Pulmonary artery endothelial cell (primary cell): ENCODE measurements at regions not wholly inside any gene's neighbourhood (a gene's known extent, or its start where the extent isn't known, plus 50 kb on each side); places are given as distances from the start of the nearest gene placed in this dataset.

Experiments
- DNase-seq: peaks from one replicate; pipeline ENCODE4 v3.0.0-alpha.2; 2011; ENCODE audit warnings: low read depth, low spot score

DNA sequence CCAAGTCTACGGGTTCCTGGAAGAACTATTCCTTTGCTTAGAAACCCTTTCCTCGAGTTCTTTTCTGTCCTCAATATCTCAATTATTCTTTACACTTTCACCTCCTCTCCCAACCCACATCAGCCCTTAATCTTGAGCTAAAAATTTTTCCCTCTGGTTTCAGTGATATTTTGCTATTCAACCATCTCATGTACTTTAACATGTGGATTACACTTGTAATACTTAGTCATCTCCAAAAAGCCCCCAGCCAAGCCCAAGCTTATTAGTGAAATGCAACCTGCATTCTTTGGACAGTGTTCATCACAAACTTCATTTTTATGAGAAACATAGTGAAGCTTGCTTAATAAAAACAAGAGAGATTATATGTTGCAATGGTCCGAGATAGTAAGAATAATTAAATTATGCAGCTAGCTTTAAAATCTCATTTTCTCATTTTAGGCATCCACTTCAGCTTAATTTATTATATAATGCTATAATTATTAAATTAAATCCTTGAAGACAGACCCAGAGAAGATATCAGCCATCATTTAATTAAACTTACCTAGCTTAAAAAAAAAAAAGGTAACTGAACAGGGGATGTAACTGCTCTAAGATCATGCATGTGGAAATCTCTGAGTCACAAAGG is 534.5 kb upstream of the TBL1XR1 start:
- no peak for DNase-seq

DNA sequence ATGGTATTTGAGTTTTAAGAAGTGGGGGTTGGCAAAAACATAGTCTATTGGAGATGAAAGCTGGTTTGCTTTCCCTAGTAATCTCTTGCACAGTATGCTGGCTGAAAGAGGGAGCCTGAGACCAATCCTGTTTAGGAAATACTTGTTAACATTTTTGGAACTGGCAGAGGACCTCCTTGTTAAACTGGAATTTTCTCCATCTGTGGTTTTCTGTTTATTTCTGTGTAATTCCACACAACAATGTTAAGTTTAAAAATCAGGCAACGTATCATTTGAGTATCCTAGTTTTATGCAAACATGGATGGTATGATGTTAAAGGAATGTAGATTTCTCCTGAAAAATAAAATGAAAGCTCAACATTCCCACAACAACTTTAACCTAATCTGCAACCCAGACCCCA is 536.0 kb upstream of the TBL1XR1 start:
- DNase-seq = no peak

DNA sequence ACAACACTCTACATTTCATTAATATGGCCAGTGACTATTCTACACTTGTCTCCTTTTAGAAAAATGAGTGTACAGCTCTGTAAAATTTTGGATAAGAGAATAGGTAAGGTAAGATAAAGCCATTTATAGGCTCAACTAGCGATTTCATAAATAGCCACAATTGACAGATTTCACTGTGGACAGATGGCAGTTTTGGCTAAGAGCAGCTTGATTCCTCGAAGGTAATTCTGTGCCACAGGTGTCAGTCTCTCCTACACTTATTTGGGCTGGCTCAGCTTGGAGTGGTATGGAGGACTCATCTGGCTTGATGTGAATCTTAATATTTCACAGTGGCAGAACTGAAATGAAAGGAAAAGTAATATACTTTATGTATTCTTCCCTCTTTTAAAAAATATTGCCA is 536.7 kb upstream of the TBL1XR1 start:
- DNase-seq = no peak

DNA sequence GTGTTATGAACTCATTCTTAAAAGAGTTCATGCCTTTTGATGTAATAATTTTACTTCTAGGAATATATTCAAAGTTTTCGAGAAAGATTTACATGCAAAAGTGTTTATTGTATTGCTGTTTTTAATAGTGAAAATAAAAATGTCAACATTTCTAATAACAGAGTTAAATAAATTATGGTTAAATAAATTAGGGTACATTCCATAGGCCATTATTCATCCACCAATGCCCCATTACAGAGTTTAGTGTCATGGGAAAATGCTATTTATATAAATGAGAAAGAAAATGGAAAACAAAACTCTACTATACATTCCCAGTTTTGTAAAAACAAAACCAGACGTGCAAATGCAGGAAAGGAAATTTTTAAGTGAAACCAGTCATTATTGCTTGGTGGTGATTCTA is 538.1 kb upstream of the TBL1XR1 start:
- no peak for DNase-seq

DNA sequence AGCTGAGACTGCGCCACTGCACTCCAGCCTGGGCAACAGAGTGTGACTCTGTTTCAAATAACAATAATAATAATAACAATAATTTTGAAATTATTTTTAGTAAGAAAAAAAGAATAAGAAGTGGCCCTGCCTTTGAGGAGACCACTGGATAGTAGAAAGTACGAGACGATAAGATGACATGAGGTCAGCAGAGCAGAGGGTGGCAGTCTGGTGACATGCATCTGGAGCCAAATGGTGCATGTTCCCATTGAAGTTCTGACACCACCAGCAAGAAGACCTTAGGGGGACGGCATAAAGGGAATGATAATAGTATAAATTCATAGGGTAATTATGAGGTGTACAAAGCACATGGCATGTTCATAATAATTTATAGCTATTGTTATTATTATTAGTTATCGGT is 542.2 kb upstream of the TBL1XR1 start:
- DNase-seq = no peak

DNA sequence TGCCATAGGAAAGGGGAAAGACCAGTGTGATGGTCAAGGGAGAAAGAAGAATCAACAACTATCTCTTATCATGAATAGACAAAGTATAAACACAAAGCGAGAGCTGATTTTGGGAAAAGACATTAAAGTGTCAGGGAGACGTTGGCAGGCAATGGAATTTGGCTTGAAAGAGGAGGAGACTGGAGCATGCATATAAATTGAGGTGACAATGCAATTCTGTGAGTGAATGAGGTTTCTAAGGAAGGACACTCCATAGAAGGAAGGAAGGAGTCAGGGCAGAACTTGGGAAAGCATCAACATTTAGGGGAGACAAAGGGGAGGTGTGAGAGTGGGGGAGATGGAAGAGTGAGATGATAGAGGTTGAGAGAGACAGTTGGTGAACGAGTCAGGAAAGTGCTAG is 543.0 kb upstream of the TBL1XR1 start:
- DNase-seq = no peak

DNA sequence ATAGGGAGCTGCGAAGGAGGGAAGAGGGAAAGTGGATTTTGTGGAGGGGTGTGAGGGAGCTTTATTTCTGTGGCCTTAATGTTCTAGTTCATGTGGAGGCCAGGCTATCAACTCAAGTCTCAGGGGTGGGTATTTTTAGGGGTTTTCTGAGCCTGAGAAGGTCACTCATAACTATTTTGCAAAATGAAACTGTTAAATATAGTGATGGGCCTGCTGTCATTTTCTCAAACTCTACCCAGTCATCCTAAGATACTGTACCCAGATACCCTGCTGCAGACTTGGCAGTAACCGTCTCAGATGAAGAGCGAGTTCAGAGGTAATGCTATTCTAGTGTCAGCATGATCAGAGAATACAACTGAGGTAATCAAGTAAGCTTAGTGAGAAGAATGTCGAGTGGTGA is 545.0 kb upstream of the TBL1XR1 start:
- DNase-seq = no peak

DNA sequence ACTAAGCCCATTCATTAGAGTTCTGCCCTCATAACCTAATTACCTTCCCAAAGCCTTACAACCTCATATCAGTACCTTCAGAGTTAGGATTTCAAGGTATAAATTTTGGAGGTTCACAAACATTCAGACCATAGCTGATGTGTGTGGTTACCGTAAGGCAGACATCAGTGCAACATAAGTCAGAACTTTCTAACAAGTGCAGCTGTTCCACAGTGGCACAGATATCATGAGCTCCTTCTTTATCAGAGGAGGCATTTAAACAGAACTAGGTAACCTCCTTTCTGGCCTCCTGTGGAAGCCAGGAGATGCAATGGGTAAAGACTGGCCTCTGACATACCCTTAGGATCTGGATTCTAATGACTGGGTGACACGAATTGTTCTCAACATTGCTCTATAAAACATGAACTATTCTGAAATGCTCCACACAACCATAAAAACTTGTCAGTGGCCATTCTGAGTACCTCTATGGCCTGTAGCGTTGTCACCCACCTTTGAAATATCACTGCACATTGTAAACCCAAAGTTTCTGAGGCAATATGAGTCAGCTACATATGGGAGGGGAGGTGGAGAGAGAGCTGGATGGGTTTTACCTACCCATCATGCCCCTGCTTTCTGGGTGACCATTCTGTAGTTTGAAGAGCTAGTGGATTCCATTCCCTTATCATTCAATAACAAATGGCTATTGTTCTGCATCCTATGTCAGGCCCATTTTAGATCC is 546.0 kb upstream of the TBL1XR1 start:
- no peak for DNase-seq

DNA sequence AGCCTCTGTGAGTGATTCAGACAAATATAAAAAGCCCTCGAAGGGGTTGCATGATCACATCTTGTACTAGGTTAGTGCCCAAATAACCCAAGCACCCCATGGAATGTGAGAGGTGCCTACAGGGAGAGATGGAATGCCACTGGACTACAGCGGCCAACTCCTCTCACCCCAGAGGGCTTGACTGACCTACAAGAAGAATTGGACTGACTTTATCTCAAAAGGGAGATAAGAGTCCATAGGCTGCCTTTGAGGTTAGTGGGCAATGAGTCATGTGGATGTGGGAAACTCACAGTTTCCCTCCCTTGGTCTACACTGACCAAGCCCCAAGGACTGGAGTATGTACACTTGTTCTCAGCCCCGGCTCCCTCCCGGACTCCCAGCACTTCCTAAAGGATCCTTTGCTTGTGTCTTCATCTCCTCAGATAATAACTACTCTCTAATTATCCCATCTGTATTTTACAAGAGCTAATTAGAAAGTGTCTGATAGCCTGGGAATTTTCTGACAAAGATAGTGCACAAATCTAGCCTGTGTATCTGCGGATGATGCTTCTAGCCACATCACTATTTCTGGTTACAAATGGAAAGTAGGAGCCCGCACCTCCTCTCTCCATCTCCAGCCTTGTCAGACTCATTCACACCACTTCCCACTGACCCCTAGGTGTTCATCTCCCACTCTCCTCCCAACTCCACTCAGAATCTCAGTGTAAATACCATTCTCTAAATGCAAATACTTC is 547.8 kb upstream of the TBL1XR1 start:
- no peak for DNase-seq

DNA sequence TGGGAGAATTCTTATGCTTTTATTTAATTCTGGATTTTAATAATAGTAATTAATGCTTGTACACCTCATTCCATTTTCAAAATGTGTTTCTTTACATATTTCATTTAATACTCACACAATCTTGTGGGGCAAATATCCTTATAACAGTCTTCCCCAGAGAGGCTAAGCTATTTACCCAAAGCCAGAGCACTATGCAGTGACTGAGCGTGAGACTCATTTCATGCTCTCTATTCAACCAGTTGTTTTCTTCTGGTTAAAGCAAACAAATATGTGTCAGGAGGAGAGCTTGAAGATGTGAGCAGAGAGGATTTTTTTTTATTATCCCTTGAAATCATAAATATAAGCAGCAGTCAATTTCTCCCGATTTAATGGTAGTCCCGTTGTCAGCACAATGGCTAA is 548.3 kb upstream of the TBL1XR1 start:
- no peak for DNase-seq

DNA sequence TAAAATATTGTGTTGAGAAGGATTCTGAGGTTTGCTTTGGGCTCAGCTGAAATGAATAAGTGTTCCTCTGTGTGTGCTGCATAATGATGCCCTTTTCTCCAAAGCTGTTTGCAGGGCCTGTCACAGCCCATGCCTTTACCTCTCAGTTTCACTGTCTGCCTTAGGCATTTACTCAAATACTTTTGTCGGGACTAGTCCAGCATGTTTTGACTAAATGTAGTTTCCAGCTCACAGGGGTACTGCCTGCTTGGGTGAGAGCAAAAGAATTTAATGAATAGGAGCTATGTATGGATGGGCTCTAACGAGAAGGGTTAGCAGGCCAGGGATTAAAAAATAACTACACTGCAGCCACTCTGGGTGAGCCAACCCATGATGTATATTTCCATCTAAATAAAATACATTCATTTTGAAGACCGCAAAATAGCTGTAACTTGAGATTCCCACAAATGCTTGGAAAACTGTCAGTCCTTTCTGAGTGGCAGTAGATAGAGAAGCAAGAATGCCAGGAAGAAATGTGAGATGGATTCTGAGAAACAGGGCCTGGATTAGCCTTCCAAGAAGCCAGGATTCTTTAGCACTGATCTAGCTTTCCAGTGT is 549.2 kb upstream of the TBL1XR1 start:
- DNase-seq = no peak

DNA sequence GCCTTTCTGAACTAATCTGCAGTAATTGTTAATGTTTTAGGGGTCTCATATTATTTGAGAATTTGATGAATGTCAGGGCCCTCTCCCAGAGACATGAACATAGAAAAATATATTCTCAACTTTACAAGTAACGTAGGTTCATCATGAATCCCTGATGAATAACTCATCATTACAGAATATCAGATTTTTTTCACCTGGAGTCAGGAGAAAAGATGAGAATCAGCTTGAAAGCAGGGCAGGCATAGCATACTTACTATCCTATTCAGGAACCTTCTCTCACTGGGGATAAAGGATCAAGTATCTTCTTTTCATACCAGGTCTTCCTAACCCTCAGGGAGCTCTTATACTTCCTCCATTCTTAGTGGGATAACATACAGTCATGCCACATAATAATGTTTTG is 552.6 kb upstream of the TBL1XR1 start:
- DNase-seq = no peak

DNA sequence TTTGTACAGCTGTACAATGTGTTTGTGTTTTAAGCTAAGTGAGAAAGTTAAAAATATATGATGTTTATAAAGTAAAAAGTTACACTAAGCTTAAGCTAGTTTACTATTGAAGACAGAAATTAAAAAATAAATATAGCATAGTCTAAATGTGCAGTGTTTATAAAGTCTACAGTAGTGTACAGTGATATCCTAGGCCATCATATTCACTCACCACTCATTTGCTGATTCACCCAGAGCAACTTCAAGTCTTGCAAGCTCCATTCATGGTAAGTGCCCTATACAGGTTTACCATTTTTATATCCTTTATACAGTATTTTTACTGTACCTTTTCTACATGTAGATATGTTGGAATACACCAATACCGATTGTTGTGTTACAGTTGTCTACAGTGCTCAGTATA is 553.2 kb upstream of the TBL1XR1 start:
- no peak for DNase-seq

DNA sequence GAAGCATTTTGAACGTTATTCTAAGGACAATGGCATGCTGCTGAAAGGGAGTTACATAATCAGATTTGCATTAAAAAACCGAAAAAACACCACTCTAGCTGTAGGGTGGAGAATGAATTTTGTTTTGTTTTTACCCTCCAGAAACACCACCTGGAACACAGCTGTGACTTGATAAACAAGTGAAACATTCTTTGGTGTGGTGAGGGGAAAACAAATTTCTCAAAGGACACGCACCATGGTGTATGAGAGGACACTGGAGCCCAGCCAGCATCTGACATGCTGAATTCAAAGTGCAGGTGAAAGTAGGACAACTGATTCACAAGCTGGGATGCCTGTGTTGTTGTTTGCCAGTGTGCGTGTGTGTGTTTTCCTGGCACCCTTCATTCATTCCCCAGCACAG is 554.5 kb upstream of the TBL1XR1 start:
- DNase-seq = no peak

DNA sequence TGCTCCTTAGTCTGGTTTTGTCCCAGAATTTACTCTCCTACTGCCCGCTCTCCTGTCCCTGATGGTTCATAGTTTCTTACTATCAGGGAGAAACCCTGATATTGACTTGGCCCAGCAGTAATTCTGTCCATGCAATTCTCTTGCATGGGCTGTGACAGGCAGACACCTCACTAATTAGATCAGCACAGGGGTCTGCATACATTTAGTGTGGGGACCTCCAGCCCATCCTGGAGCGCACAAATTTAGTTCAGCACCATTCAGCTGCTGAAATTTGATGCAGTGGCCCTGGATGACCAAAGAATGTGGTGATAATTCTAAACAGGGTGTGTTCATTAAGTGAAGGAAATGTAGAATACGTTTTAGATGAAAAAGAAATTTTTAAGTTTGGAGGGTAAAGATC is 555.5 kb upstream of the TBL1XR1 start:
- no peak for DNase-seq

DNA sequence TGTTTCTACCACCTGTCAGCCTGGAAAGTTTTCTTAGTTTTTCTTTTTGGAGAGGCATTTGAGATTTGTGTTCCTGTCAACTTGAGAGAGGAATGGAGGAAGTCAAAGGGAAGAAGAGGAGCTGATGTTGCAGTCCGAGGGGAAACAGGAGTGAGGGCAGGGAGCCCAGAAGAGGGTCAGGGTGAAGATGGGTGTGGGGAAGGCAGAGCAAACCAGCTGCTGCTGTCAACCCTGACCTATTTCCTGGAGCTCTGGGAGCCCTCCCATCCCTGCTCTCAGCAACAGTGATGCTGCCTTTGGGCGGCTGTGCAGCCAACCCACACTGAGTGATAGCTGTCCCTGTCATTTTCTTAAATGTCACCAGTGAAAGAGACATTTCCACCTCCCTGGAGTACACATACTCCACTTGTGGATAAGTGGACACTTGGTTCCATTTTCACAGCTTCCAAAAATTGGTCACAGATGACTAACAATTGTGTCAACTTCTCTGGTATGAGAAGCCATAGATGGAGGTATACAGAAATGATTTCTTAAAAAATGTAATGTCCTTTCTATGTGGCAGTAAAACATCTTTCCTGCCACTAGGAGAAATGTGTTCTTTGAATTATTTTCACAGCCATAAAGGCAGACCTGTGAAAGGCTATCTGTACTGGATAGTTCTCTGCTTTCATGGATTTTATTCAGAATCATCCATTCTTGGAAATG is 556.3 kb upstream of the TBL1XR1 start:
- DNase-seq = no peak

DNA sequence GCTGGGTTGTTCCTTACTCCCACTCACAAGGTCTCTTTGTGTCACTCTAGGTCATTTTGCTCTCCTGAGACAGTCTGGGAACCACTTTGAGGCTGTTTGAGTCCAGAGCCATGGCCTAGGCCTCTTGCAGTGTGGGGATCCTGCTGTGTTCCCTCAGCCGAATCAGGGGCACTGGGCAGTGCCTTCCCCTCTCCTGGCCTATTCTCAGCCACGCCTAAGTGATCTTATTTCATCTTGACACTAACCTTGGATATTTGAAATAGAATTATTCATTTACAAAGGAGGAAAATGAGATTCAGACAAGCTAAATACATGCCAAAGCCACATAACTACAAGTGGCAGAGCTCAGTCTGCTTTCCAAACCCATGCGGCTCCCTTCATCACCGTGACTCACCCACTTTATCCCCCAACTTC is 557.2 kb upstream of the TBL1XR1 start:
- no peak for DNase-seq

DNA sequence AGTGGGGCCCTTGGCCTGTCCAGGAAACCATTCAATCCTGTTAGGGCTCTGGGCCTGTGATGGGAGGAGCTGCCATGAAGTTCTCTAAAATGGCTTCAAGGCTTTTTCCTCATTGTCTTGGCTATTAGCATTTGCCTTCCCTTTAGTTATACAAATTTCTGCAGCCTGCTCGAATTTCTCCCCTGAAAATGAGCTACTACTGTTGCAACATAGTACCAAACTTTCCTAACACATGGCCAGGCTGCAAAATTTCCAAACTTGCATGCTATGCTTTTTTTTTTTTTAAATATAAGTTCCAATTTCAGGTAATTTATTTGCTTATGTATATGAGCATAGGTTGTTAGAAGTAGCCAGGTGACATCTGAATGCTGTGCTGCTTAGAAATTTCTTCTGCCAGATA is 560.8 kb upstream of the TBL1XR1 start:
- DNase-seq = no peak

DNA sequence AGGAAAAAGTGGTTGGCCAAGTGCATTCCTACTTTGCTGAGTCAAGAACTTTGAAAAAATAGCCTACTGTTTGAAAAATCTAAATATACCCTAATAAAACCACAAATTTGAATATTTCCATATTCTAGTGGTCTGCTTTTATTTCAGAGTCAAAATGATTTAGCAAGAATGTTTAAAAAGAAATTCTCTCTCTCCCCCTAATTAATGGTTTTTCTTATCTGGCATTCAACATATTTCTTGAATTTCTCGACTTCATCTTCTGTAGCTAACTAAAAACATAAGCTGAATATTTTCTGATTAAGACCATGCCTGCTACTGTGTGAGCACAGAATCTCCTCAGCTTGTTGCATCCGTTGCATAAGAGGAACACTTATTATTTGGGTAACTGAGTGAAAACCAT is 563.5 kb upstream of the TBL1XR1 start:
- DNase-seq = no peak

DNA sequence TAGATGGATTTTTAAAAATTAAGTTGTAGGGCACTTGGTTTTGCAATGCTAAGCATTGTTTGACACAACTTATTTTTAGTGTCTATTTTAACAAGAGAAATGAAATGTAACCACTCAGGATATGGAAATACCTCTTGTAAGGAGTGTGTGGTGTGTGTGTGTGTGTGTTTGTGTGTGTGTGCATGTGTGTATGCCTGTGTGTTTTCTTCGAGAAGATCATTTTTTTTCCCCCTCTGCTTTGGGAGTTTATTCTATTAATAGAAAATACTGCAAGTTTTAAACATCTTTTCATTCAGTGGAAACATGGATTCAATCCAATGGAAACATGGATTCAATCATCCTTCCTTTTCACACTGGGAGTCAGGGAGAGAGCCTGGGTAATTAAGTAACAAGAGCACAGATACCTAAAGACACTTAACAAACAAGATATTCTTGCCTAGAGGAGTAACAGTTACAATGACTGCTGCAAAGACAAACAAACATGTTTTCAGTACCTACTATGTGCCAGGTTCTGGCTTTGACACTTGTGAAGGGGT is 567.2 kb upstream of the TBL1XR1 start:
- DNase-seq = no peak

DNA sequence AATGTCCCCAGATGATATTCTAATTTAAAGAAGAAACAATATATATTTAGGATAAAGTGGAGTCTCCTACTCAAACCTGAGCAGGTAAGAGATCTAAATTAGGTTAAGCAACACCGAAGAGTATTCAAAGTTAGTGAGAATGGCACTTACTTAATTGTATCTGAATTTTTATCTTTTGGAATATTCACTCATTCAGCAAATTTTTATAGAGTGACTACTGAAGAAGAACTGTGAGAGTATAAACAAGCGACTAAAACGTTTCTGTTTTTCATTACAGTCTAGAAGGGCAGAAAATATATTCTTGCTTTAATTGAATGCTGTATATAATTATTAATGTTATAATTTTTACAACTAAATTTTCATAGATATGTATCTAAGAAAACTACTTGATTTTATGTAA is 567.7 kb upstream of the TBL1XR1 start:
- no peak for DNase-seq
